ENCODE measurements at regions not wholly inside any gene's neighbourhood (a gene's known extent, or its start where the extent isn't known, plus 50 kb on each side); places are given as distances from the start of the nearest gene placed in this dataset.
"Not testable (repeated sequence)": the region's sequence is repeated elsewhere in the genome, so short reads cannot be mapped to it uniquely, and the experiment has no call there.

DNA sequence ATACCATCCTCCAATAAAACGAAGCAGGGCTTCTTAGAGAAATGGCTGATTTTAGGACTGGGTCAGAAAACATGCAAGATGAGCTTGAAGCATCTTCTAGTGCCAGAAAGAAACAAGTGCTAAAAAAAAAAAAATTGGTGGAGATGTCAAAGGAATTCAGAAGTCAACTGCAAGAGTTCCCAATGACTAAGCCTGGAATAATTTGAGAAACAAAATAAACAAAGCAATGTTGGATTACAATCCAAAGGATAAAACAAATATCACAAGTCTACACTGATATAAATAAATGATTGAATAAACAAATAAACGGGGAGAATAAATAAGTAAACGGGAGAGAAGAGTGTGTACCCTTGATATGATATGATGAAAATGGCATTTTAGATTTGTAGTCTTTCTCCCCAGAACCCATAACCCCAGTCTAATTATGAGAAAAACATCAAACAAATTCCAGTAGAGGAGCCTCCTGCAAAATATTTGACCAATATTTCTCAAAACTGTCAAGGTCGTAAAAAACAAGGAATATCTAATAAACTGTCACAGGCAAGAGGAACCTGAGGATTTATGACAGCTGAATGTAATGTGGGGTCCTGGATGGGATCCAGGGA lies 63.5 kb upstream of the CCL21 start:
- TF ChIP-seq, protein P1, sequence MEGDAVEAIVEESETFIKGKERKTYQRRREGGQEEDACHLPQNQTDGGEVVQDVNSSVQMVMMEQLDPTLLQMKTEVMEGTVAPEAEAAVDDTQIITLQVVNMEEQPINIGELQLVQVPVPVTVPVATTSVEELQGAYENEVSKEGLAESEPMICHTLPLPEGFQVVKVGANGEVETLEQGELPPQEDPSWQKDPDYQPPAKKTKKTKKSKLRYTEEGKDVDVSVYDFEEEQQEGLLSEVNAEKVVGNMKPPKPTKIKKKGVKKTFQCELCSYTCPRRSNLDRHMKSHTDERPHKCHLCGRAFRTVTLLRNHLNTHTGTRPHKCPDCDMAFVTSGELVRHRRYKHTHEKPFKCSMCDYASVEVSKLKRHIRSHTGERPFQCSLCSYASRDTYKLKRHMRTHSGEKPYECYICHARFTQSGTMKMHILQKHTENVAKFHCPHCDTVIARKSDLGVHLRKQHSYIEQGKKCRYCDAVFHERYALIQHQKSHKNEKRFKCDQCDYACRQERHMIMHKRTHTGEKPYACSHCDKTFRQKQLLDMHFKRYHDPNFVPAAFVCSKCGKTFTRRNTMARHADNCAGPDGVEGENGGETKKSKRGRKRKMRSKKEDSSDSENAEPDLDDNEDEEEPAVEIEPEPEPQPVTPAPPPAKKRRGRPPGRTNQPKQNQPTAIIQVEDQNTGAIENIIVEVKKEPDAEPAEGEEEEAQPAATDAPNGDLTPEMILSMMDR (conservative IDR thresholded peaks at IDR 0.05; ENCODE audit: low read length), result no peak
- DNase-seq (ENCODE audit: low read depth), result no peak
- no peak overlapping the region for H3K4me3 ChIP-seq (ENCODE audit: low read length)

DNA sequence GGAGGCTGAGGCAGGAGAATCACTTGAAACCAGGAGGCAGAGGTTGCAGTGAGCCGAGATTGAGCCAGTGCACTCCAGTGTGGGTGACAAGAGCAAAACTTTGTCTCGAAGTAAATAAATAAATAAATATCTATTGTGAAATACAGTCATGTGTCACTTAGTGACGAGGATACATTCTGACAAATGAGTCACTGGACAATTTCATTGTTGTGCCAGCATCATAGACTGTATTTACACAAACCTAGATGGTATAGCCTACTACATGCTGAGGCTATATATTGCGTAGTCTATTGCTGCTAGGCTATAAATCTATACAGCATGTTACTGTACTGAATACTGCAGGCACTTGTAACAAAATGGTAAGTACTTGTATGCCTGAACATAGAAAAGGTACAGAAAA lies 61.1 kb upstream of the CCL21 start:
- no peak for DNase-seq (ENCODE audit: low read depth)
- H3K4me3 ChIP-seq (ENCODE audit: low read length), result no peak overlapping the region
- TF ChIP-seq, protein P1 (conservative IDR thresholded peaks at IDR 0.05; ENCODE audit: low read length), result no peak

DNA sequence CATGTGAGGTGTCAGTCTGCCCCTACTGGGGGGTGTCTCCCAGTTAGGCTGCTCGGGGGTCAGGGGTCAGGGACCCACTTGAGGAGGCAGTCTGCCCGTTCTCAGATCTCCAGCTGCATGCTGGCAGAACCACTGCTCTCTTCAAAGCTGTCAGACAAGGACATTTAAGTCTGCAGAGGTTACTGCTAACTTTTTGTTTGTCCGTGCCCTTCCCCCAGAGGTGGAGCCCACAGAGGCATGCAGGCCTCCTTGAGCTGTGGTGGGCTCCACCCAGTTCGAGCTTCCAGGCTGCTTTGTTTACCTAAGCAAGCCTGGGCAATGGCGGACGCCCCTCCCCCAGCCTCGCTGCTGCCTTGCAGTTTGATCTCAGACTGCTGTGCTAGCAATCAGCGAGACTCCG lies 57.2 kb upstream of the CCL21 start:
- DNase-seq (ENCODE audit: low read depth); H3K4me3 ChIP-seq (ENCODE audit: low read length): not testable (repeated sequence)

DNA sequence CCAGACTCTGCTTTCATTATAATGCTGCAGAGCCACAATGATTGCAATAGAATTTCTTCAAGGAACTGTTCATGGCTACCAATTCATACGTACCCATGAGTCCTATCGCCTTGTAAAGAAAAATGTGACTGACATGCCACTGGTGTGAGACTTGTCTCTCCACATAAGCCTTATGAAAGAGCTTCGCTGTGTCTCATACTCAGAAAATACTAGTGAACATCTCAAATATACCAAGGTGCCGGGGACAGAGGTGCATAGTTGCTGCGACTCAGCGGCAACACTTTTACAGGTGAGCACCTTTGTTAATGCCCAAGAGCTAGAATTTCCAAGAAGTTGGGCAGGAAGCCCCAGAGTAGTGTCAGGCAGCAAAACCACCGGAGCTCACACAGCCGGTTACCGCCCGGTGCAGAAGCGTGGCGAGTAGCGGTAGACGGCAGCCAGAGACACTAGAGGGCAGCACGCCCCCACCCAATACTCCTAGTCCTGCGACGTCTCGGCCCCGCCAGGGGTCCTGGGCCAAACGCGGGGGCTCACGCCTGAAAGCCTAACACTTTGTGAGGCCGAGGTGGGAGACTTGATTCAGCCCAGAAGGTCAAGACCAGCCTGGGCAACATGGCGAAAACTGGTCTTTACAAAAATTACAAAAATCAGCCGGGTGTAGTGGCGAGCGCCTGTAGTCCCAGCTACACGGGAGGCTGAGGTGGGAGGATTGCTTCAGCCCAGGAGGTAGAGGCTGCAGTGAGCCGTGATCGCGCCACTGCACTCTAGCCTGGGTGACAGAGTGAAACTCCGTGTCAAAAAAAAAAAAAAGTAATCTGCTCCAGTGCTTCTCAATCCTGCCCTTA lies 50.5 kb upstream of the CCL21 start:
- TF ChIP-seq, protein P1 (conservative IDR thresholded peaks at IDR 0.05; ENCODE audit: low read length), result peak; percentile 44
- H3K4me3 ChIP-seq (ENCODE audit: low read length); DNase-seq (ENCODE audit: low read depth): not testable (repeated sequence)
